Lung (tissue), 11 donors: ENCODE measurements at regions not wholly inside any gene's neighbourhood (a gene's known extent, or its start where the extent isn't known, plus 50 kb on each side); places are given as distances from the start of the nearest gene placed in this dataset.

Experiments used
- ATAC-seq: fragments of 200-7000 bp; cut with Tn5 transposase; one replicate; pipeline ENCODE4 v1.9.1; 2020; ENCODE audit warnings: moderate number of reproducible peaks; ENCODE audit not compliant: insufficient read depth, low FRiP score
- DNase-seq, 3 donors: peaks; one replicate each; pipeline ENCODE4 v3.0.0-alpha.2; 2013 to 2017
- H3K27ac ChIP-seq, 2 donors: one replicate each; pipeline ENCODE4 v1.5.1; 2013; ENCODE audit warnings: mild to moderate bottlenecking in 2 of 2, moderate library complexity in 2 of 2, control low read depth in 1 of 2, inconsistent platforms in 1 of 2, low read depth in 1 of 2, low read length in 1 of 2
- H3K27me3 ChIP-seq, 3 donors: one replicate each; pipeline ENCODE4 v1.5.1; 2013; ENCODE audit warnings: low read length in 2 of 3; ENCODE audit not compliant: control insufficient read depth in 3 of 3, insufficient read depth in 3 of 3
- H3K36me3 ChIP-seq, 4 donors: one replicate each; pipeline ENCODE4 v1.5.1; 2013; ENCODE audit warnings: low read length in 4 of 4, mild to moderate bottlenecking in 1 of 4, moderate library complexity in 1 of 4; ENCODE audit not compliant: control insufficient read depth in 4 of 4, insufficient read depth in 4 of 4
- H3K4me1 ChIP-seq, 5 donors: one replicate each; pipeline ENCODE4 v1.5.1; 2013; ENCODE audit warnings: low read length in 5 of 5, mild to moderate bottlenecking in 2 of 5, moderate library complexity in 1 of 5; ENCODE audit not compliant: control insufficient read depth in 5 of 5, insufficient read depth in 5 of 5
- H3K4me3 ChIP-seq: one replicate; pipeline ENCODE4 v1.5.1; 2013; ENCODE audit warnings: mild to moderate bottlenecking, control low read depth, moderate library complexity
- H3K9ac ChIP-seq, 2 donors: one replicate each; pipeline ENCODE4 v1.5.1; 2013; ENCODE audit warnings: low read length in 2 of 2, control low read depth in 1 of 2; ENCODE audit not compliant: insufficient read depth in 1 of 2
- H3K9me3 ChIP-seq, 4 donors: one replicate each; pipeline ENCODE4 v1.5.1; 2013; ENCODE audit warnings: low read length in 3 of 4, mild to moderate bottlenecking in 1 of 4, moderate library complexity in 1 of 4; ENCODE audit not compliant: control insufficient read depth in 4 of 4, insufficient read depth in 3 of 4
- WGBS, 2 donors: extraction: QIAGEN DNeasy Blood & Tissue Kit; methylation state at CpG; one replicate each; pipeline ENCODE4 v1.1.7; 2013; 5-methylcytosine and 5-hydroxymethylcytosine counted together
- TF ChIP-seq, protein P1 (sequence below): IDR thresholded peaks from 2 replicates; pipeline ENCODE4 v1.5.1; 2012; ENCODE audit warnings: mild to moderate bottlenecking; ENCODE audit errors: control extremely low read depth, extremely low read depth
- donor health status: control.
- donor health status: control.
- donor health status: Bipolar disorder and iron deficiency.
- donor health status: healthy.
- donor health status: DM: yes; HTN: yes; CAD: no.

- TF ChIP-seq, protein P1, sequence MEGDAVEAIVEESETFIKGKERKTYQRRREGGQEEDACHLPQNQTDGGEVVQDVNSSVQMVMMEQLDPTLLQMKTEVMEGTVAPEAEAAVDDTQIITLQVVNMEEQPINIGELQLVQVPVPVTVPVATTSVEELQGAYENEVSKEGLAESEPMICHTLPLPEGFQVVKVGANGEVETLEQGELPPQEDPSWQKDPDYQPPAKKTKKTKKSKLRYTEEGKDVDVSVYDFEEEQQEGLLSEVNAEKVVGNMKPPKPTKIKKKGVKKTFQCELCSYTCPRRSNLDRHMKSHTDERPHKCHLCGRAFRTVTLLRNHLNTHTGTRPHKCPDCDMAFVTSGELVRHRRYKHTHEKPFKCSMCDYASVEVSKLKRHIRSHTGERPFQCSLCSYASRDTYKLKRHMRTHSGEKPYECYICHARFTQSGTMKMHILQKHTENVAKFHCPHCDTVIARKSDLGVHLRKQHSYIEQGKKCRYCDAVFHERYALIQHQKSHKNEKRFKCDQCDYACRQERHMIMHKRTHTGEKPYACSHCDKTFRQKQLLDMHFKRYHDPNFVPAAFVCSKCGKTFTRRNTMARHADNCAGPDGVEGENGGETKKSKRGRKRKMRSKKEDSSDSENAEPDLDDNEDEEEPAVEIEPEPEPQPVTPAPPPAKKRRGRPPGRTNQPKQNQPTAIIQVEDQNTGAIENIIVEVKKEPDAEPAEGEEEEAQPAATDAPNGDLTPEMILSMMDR: no peak
- Histone ChIP-seq H3K27me3 (no peaks in the 10 kb centered on the region), H3K4me3 (no peak overlapping the region), H3K4me1 (peaks cover 0 to 4% (median 0%) of the 10 kb centered on the region in 5 donors), H3K9ac (no peak overlapping the region), H3K27ac (no peak overlapping the region), H3K9me3 (no peaks in the 10 kb centered on the region), H3K36me3 (no peaks in the 10 kb centered on the region)
- no peak for ATAC-seq
- peak in 1 of 3 donors; percentile 4 for DNase-seq
- 71 to 81% methylated on average over 4 of the region's 4 CpGs for WGBS, 2 donors
Observed at GRCh38 chr10:53463539-53463938, 691.0 kb upstream of the MBL2 start.

GRCh38 chr10:53458007-53458406 is 685.4 kb upstream of the MBL2 start:
- Histone ChIP-seq H3K27ac (no peak overlapping the region), H3K27me3 (no peaks in the 10 kb centered on the region), H3K4me3 (no peak overlapping the region), H3K36me3 (no peaks in the 10 kb centered on the region), H3K9ac (no peak overlapping the region), H3K9me3 (no peaks in the 10 kb centered on the region), H3K4me1 (no peaks in the 10 kb centered on the region)
- DNase-seq (no peak), ATAC-seq (no peak)
- TF ChIP-seq, protein P1: no peak
- WGBS, 2 donors: 81 to 85% methylated on average over 1 of the region's 1 CpG

DNA sequence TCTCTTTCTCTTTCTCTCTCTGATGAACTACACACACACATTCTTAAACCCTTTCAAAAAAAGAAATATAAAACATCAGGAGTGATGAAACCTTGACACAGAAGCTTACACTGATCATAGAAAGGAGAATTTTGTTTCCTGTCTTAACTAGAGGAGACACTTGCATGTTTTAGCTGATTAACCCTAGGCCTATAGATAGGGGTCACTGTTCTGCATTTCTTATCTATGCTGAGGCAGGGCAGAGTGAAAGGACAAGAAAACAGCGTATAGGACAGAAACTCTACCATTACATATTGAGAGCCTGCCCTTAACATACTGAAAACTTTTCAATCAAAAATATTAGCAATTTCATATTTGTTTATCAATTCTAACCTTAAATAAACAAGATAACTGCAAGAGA is 680.6 kb upstream of the MBL2 start:
- no peaks in the 10 kb centered on the region for H3K27me3 ChIP-seq
- WGBS, 2 donors: 68 to 82% methylated on average over 1 of the region's 1 CpG

GRCh38 chr10:53447576-53447975 is 675.0 kb upstream of the MBL2 start:
- Histone ChIP-seq H3K36me3 (no peaks in the 10 kb centered on the region), H3K4me1 (peaks cover 0 to 3% (median 0%) of the 10 kb centered on the region in 5 donors), H3K27me3 (no peaks in the 10 kb centered on the region), H3K9me3 (peaks cover 0 to 6% (median 0%) of the 10 kb centered on the region in 4 donors), H3K9ac (no peak overlapping the region), H3K4me3 (no peak overlapping the region), H3K27ac (no peak overlapping the region)
- DNase-seq (no peak), ATAC-seq (no peak)
- TF ChIP-seq, protein P1: no peak
- 87 to 90% methylated on average over 1 of the region's 1 CpG for WGBS, 2 donors

More for the DNA sequence above, 680.6 kb upstream of the MBL2 start:
- DNase-seq (no peak), ATAC-seq (no peak)
- Histone ChIP-seq H3K27ac (no peak overlapping the region), H3K36me3 (no peaks in the 10 kb centered on the region), H3K4me1 (peaks cover 0 to 3% (median 0%) of the 10 kb centered on the region in 5 donors), H3K9ac (no peak overlapping the region), H3K4me3 (no peak overlapping the region), H3K9me3 (no peaks in the 10 kb centered on the region)
- TF ChIP-seq, protein P1: no peak
